ENCODE measurements at regions not wholly inside any gene's neighbourhood (a gene's known extent, or its start where the extent isn't known, plus 50 kb on each side); places are given as distances from the start of the nearest gene placed in this dataset.
"Not testable (repeated sequence)": the region's sequence is repeated elsewhere in the genome, so short reads cannot be mapped to it uniquely, and the experiment has no call there.

GRCh38 chr18:10139783-10140410 lies 226.1 kb downstream of the VAPA start:
- Histone ChIP-seq H3K27me3 (no peaks in the 10 kb centered on the region), H3K36me3 (no peaks in the 10 kb centered on the region), H3K27ac (no peak overlapping the region), H3K4me1 (no peaks in the 10 kb centered on the region), H3K4me3 (no peak overlapping the region), H3K9me3 (replicated peaks) (no peaks in the 10 kb centered on the region)
- no peak for DNase-seq

GRCh38 chr18:10140461-10141282 lies 226.9 kb downstream of the VAPA start:
- no peaks in the 10 kb centered on the region for H3K9me3 ChIP-seq (replicated peaks)
- no peak for DNase-seq
- H3K4me1 ChIP-seq = no peaks in the 10 kb centered on the region
- no peaks in the 10 kb centered on the region for H3K36me3 ChIP-seq
- H3K27me3 ChIP-seq = no peaks in the 10 kb centered on the region
- H3K4me3 ChIP-seq = no peak overlapping the region
- H3K27ac ChIP-seq = no peak overlapping the region

- no peak for DNase-seq
- Histone ChIP-seq H3K27ac (no peak overlapping the region), H3K36me3 (no peaks in the 10 kb centered on the region), H3K4me1 (no peaks in the 10 kb centered on the region), H3K9me3 (replicated peaks) (no peaks in the 10 kb centered on the region), H3K4me3 (no peak overlapping the region), H3K27me3 (no peaks in the 10 kb centered on the region)
These were observed 227.7 kb downstream of the VAPA start for GRCh38 chr18:10141559-10141958.

GRCh38 chr18:10142056-10142455 lies 228.2 kb downstream of the VAPA start:
- Histone ChIP-seq H3K4me3 (no peak overlapping the region), H3K4me1 (no peaks in the 10 kb centered on the region), H3K27me3 (no peaks in the 10 kb centered on the region), H3K36me3 (no peaks in the 10 kb centered on the region), H3K27ac (no peak overlapping the region), H3K9me3 (replicated peaks) (no peaks in the 10 kb centered on the region)
- DNase-seq = no peak

- Histone ChIP-seq H3K27me3 (no peaks in the 10 kb centered on the region), H3K27ac (no peak overlapping the region), H3K4me3 (no peak overlapping the region), H3K9me3 (replicated peaks) (no peaks in the 10 kb centered on the region), H3K4me1 (no peaks in the 10 kb centered on the region), H3K36me3 (no peaks in the 10 kb centered on the region)
- no peak for DNase-seq
These were observed 228.8 kb downstream of the VAPA start for GRCh38 chr18:10142496-10143160.

GRCh38 chr18:10143596-10143995 lies 229.8 kb downstream of the VAPA start:
- H3K9me3 ChIP-seq (replicated peaks) = no peaks in the 10 kb centered on the region
- no peaks in the 10 kb centered on the region for H3K4me1 ChIP-seq
- no peaks in the 10 kb centered on the region for H3K27me3 ChIP-seq
- H3K4me3 ChIP-seq = no peak overlapping the region
- no peak overlapping the region for H3K27ac ChIP-seq
- DNase-seq = no peak
- H3K36me3 ChIP-seq = no peaks in the 10 kb centered on the region

- H3K9me3 ChIP-seq (replicated peaks) = no peaks in the 10 kb centered on the region
- H3K4me3 ChIP-seq = no peak overlapping the region
- no peaks in the 10 kb centered on the region for H3K4me1 ChIP-seq
- no peaks in the 10 kb centered on the region for H3K27me3 ChIP-seq
- H3K27ac ChIP-seq = no peak overlapping the region
- H3K36me3 ChIP-seq = no peaks in the 10 kb centered on the region
- DNase-seq = no peak
These were observed 231.7 kb downstream of the VAPA start for GRCh38 chr18:10145546-10145945.

GRCh38 chr18:10147226-10147625 lies 233.4 kb downstream of the VAPA start:
- no peaks in the 10 kb centered on the region for H3K36me3 ChIP-seq
- no peak for DNase-seq
- H3K4me3 ChIP-seq = no peak overlapping the region
- H3K27ac ChIP-seq = no peak overlapping the region
- H3K9me3 ChIP-seq (replicated peaks) = no peaks in the 10 kb centered on the region
- H3K4me1 ChIP-seq = no peaks in the 10 kb centered on the region
- H3K27me3 ChIP-seq = no peaks in the 10 kb centered on the region

GRCh38 chr18:10147752-10148151 lies 233.9 kb downstream of the VAPA start:
- Histone ChIP-seq H3K27ac (no peak overlapping the region), H3K4me3 (no peak overlapping the region), H3K4me1 (no peaks in the 10 kb centered on the region), H3K9me3 (replicated peaks) (no peaks in the 10 kb centered on the region), H3K36me3 (no peaks in the 10 kb centered on the region), H3K27me3 (no peaks in the 10 kb centered on the region)
- DNase-seq = no peak

- Histone ChIP-seq H3K27me3 (no peaks in the 10 kb centered on the region), H3K4me1 (no peaks in the 10 kb centered on the region), H3K4me3 (no peak overlapping the region), H3K9me3 (replicated peaks) (no peaks in the 10 kb centered on the region), H3K36me3 (no peaks in the 10 kb centered on the region), H3K27ac (no peak overlapping the region)
- no peak for DNase-seq
These were observed 234.5 kb downstream of the VAPA start for GRCh38 chr18:10148189-10148929.

GRCh38 chr18:10149768-10150556 lies 236.1 kb downstream of the VAPA start:
- Histone ChIP-seq H3K9me3 (replicated peaks) (no peaks in the 10 kb centered on the region), H3K36me3 (no peaks in the 10 kb centered on the region), H3K27me3 (no peaks in the 10 kb centered on the region), H3K27ac (no peak overlapping the region), H3K4me3 (no peak overlapping the region), H3K4me1 (no peaks in the 10 kb centered on the region)
- no peak for DNase-seq

- not testable (repeated sequence) for DNase-seq; H3K4me1 ChIP-seq; H3K4me3 ChIP-seq; H3K36me3 ChIP-seq; H3K9me3 ChIP-seq (replicated peaks); H3K27ac ChIP-seq; H3K27me3 ChIP-seq
These were observed 236.8 kb downstream of the VAPA start for GRCh38 chr18:10150576-10150975.

GRCh38 chr18:10152475-10152874 lies 238.7 kb downstream of the VAPA start:
- H3K4me3 ChIP-seq = no peak overlapping the region
- DNase-seq = no peak
- no peaks in the 10 kb centered on the region for H3K4me1 ChIP-seq
- no peaks in the 10 kb centered on the region for H3K9me3 ChIP-seq (replicated peaks)
- no peak overlapping the region for H3K27ac ChIP-seq
- no peaks in the 10 kb centered on the region for H3K36me3 ChIP-seq
- H3K27me3 ChIP-seq = no peaks in the 10 kb centered on the region
